HG03039 (cell line): ENCODE measurements at regions not wholly inside any gene's neighbourhood (a gene's known extent, or its start where the extent isn't known, plus 50 kb on each side); places are given as distances from the start of the nearest gene placed in this dataset.
"Not testable (repeated sequence)": the region's sequence is repeated elsewhere in the genome, so short reads cannot be mapped to it uniquely, and the experiment has no call there.

Source experiments
- ATAC-seq: cut with Tn5 transposase; IDR thresholded peaks from one replicate; pipeline ENCODE4 v1.9.1; 2021; ENCODE audit warnings: mild to moderate bottlenecking, moderate library complexity; ENCODE audit not compliant: unreplicated experiment

DNA sequence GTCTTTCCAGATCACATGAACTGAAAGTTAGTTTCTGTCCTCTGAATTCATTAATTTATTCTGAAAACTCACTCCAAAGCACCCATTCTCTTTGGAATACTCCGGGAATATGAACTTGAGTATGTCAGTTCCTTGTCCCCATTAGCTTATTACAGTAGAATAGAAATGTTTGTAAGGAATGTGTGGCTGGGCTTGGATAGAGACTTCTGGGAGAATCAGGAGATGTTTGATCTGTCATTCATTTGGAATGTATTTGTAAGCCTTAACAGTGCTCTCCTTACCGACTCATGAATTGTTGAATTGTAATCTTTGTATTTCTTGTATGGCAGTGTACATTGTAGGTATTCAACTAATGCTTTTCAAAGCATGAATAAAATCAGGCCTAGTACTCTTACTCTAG is 548.4 kb downstream of the LRRC70 start:
- ATAC-seq = no peak

- peak; percentile 64 for ATAC-seq
These were observed 547.2 kb downstream of the LRRC70 start for GRCh38 chr5:63125862-63126261.

DNA sequence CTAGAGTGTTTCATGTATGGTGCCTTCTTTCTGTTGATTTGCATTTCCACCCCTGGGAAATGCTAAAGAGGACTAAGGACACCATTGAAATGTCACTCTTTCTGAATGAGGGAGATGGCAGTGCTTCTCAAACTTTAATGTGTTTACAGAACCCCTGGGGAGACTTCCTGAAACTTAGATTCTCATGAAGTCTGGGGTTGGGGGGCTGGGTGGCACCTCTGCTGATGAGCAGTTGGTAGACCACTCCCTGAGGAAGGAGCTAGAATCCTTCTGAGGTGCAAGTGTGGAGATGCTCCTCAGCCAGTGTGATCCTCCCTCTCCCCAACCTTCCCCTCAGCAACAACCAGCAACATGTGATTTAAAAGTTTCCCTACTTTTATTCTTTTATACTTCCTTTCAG is 546.8 kb downstream of the LRRC70 start:
- no peak for ATAC-seq

DNA sequence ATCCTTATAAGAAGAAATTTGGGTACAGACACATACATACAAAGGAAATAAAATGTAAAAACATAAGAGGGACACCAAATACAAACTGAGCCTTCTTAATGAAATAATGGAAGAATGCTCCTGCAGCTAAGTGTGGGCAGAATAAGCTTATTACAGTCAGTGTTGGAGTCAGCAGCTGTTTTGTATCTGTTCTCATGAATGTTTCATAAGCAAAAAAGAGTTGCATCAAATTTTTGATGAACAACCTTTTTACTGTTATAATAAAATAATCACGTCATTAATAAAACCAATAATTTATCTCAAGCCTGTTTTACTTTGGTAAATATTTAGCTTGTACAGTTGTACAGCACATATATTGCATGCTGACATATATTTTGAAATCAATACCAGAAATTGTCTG is 545.6 kb downstream of the LRRC70 start:
- no peak for ATAC-seq

GRCh38 chr5:63121471-63121870 is 542.9 kb downstream of the LRRC70 start:
- no peak for ATAC-seq

DNA sequence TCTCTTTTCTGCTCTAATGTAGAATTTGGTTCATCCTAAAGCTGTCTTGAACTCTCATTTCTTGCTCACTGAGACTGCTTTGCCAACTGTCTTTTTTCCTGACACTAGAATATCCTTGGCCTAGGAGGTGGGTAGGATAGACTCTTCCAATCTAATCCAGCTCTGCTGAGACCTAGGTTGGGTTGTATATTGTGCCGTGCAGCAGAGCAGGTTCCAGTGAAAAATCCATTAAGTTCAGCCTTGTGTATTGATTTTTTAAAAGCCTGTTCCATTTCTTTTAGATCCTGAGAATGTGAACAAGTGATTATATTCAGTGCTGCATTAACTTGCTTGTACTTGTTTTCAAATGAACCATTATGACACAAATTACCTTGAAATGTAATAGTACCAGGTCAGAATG is 539.6 kb downstream of the LRRC70 start:
- ATAC-seq = no peak

GRCh38 chr5:63111891-63112290 is 533.3 kb downstream of the LRRC70 start:
- ATAC-seq = no peak

DNA sequence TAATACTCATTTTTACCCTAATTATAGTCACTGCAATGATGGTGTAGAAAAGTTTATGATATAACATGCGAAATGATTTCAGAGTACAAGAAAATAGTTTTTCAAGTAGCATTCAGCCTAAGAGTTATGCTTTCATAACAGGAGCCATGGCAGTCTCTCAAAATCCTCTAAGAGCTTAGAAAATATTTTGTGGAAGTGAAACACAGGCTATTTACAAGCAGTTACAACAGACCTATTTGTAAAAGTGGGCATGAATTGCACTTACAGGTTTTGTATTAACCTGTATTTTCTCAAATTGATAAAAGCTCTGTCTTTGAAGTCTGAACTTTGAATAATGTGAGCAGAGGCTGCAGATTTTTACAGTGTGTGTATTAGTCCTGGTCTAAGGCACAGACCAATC is 523.3 kb downstream of the LRRC70 start:
- ATAC-seq = no peak

GRCh38 chr5:63097286-63097685 is 518.7 kb downstream of the LRRC70 start:
- no peak for ATAC-seq

DNA sequence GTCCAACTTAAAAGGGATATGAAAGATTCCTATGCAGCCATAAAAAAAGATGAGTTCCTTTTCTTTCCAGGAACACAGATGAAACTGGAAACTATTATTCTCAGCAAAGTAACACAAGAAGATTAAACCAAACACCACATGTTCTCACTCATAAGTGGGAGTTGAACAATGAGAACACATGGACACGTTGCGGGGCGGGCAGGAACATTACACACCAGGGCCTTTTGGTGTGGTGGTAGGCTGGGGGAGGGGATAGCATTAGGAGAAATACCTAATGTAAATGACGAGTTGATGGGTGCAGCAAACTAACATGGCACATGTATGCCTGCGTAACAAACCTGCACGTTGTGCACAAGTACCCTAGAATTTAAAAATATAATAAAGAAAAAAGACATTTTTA is 516.1 kb downstream of the LRRC70 start:
- no peak for ATAC-seq

GRCh38 chr5:63089147-63089546 is 510.5 kb downstream of the LRRC70 start:
- no peak for ATAC-seq

GRCh38 chr5:63085561-63085960 is 506.9 kb downstream of the LRRC70 start:
- ATAC-seq = no peak

- not testable (repeated sequence) for ATAC-seq
These were observed 505.1 kb downstream of the LRRC70 start for GRCh38 chr5:63083689-63084088.

DNA sequence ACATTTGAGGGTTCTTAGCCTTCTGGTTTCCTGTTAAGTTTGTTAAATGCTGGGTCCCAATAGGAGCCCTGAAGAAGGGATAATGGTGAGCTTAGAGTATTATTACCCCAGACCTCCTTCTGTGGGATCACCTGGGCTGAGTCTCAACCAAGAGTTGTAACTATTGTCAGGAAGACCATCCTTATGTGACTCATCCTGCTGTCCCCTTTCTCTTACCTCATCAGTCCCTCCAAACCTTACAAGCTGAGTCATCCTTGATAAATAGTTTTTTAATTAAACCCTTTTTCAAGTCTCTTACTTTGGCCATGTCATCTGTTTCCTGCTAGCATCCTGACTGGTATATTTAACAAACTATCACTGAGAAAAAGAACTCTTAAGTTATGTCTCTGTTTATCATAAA is 502.8 kb downstream of the LRRC70 start:
- ATAC-seq = no peak

DNA sequence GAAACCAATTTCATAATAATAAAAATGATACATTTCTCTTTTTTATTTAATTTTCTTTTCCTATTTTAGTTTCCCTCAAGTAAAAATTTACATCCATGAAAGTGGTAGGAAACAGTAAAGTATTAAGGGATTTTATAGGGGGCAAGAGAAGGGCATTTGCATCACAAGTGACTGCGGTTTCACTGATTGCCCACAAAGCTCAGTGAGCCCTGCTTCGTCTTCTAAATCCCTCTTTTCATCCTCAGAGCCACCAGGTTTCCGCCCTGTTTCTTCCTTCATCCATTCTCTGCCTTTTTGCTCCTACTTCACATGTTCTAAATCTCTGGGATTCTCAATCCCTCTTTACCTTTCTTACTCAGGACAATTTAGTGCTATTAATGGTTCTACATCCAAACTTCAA is 491.4 kb downstream of the LRRC70 start:
- no peak for ATAC-seq

DNA sequence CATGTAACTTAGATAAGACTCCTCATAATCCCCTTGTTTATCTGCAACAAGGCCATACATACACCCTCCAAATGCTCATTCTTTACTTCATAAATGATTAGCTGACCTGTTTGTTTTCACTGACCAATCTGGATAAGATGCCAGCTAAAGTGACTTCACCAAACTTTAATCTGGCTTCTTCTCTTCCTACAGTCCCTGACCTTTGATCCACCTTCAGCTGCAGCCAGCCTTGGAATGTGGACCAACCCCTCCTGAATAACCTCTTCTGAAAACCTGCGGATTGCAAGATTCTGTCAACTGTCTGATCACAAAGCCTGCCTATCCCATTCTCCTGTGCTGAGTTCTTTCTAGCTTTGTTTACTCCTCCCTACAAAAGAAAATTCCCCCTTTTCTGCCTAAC is 476.8 kb downstream of the LRRC70 start:
- no peak for ATAC-seq

DNA sequence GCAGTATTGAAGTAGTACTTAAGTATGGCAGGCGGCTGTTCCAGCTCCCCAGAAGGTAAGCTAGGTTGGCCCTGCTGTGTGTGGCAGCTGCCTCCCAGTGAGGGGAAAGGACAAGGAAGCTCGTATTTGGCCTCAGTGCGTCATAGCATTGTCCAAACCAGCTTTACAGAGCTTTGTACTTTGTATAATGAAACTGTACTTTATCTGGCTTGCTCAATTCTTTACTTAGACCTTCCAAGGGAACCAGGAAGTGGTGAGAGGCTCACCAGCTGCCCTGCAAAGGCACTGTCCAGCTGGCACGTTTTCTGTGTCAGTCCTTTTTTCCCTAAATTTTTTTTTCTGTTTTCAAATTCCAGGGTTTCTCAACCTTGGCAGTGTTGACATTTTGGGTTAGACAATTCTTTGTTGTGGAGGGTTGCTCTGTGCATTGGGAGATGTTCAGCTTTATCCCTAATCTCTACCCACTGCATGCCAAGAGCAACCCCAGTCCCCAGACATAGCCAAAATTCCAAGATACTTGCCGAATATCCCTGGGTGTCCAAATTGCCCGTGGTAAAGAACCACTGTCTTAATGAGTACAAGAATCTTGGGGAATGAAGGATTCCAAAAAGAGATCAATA is 474.5 kb downstream of the LRRC70 start:
- no peak for ATAC-seq

DNA sequence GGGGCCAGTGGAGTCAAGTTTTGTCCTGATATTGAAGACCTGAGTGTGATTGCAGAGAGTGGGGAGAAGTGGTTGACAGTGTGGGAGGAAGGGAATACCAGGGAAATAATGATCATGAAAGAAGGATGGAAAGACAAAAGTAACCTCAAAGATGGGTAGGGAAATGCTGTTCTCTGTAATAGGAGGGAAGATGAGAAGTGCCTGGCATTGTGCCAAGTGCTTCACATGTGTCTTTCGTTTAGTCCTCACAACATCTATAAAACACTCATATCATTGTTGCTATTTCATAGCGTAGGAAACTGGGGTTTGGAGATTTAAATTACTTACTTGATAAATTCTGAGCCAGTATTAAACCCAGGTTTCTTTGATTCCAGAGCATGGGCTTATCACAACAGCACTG is 472.3 kb downstream of the LRRC70 start:
- ATAC-seq = no peak

DNA sequence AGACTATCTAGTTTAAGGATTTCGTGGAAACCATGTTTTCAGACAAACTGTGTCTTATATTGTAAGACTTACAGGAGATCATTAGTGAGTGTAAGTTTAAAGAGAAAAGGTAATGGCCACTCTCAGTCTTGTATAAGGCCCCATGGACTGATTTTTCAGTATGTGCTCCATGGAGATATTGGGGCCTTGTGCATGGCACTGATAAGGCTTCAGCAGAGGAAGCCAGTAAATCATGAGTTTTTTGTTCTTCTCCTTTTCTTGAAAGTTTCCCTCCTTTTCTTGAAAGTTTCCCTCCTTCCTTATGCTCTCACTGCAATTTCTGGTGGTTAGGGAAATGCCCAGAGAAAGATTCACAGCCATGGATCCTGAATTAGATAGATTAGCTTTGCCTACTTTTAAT is 471.3 kb downstream of the LRRC70 start:
- no peak for ATAC-seq

DNA sequence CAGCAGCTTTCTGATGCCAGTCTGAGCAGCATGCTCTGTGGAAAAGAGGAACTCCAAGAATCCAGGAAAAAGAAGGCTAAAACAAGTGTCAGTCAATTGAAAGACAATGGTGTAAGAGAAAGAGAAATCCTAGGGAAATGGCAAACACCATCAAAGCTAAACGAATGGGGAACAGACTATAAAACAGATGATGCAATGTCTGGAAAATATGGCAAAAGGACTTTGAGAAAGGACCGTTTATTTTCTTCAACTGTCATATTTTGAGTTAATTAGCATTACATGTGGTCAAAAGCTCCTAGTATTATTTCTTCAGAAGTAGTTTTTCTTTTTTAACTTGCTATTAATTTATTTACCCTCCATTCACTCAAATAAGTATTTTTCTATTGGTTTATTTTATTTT is 465.2 kb downstream of the LRRC70 start:
- ATAC-seq = no peak

DNA sequence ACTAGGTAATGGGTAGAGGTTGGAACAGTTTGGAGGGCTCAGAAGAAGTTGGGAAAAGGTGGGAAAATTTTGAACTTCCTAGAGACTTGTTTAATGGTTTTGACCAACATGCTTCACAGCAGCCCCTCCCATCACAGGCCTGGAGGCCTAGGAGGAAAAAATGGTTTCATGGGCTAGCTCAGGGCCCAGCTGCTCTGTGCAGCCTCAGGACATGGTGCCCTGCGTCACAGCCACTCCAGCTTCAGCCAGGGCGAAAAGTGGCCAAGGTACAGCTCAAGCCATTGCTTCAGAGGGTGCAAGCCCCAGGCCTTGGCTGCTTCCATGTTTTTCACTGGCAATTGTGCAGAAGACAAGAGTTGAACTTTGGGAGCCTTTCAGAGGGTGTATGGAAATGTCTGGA is 453.7 kb downstream of the LRRC70 start:
- ATAC-seq = no peak

DNA sequence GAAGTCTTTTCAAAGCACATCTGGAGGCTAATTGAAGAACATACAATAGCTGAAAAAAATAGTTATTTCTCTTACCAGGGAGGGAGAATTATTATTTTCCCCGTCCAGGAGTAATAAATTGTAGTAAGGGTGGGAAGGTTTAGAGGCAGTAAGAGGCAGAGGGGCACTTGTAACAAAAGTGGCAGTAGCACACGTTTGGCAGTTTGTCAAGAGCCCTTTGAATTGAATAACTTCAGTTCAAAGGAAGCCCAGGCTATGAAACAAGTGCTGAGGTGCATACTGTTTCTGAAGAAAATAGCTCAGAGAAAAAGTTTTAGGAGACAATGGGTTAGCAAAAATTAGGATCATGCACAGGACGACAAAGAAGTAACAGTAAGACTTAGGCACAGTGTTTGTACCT is 451.3 kb downstream of the LRRC70 start:
- ATAC-seq = no peak

DNA sequence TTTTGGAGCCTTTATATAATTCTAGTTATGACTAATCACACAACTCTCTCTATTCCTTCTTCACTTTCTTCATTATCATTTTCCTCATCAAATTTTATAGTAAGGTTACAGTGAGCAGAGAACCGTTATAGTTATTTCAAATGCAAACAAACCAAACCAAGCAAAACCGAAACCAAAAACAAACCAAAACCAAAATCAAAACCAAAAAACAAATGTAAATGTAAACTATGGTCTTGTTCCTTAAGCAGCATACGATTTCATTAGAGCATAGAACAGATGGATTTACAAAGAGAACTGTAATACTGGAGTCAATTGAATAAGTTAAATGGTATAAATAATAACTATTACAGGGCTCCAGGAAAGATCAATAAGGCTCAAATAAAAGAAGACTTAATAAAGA is 447.1 kb downstream of the LRRC70 start:
- no peak for ATAC-seq

DNA sequence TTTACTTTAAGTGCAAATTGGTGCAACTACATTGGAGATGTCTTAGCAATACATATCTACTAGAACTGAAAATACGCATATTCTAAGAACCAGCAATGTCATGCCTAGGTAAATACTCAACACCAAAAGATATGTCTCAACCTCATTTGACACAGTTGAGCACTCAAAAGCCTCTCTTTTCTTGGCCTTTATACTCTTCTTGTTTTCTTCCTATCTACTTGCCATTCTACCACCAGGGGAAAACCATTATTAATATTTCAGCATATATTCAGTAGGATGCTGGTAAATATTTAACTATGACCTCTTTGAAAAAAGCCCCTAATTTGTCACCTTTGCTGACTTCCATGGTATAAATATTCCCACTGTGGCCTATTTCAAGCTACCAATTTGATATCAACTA is 443.8 kb downstream of the LRRC70 start:
- no peak for ATAC-seq
